ENCODE measurements at regions not wholly inside any gene's neighbourhood (a gene's known extent, or its start where the extent isn't known, plus 50 kb on each side); places are given as distances from the start of the nearest gene placed in this dataset.

- Histone ChIP-seq H3K4me3 (ENCODE audit: low read length, poor library complexity, severe bottlenecking) (no peak overlapping the region), H3K9me2 (replicated peaks; ENCODE audit: low read depth, low read length) (no peaks in the 10 kb centered on the region), H3F3A (ENCODE audit: low read depth) (no peaks in the 10 kb centered on the region), H3K4me1 (ENCODE audit: insufficient read depth, low read length, poor library complexity, severe bottlenecking) (no peaks in the 10 kb centered on the region), H3K9me3 (ENCODE audit: insufficient read depth, low read depth, low read length) (no peaks in the 10 kb centered on the region), H3K4me2 (ENCODE audit: low read depth, low read length, poor library complexity, severe bottlenecking) (no peak overlapping the region), H3K9ac (ENCODE audit: low read depth, low read length, poor library complexity, severe bottlenecking) (no peak overlapping the region), H4K20me1 (ENCODE audit: insufficient read depth, low read length, poor library complexity, severe bottlenecking) (no peaks in the 10 kb centered on the region), H3K27me3 (ENCODE audit: insufficient read depth, low read length, poor library complexity, severe bottlenecking) (no peaks in the 10 kb centered on the region), H3K36me3 (ENCODE audit: insufficient read depth, low read length) (no peaks in the 10 kb centered on the region), H3K79me2 (ENCODE audit: insufficient read depth, low read length) (no peaks in the 10 kb centered on the region), H2AFZ (ENCODE audit: low read length) (no peak overlapping the region)
- TF ChIP-seq CTCF (conservative IDR thresholded peaks at IDR 0.05; ENCODE audit: low read length): no peak
- no peak for TF ChIP-seq EZH2phosphoT487 (IDR thresholded peaks at IDR 0.05; ENCODE audit: borderline replicate concordance)
These were observed 464.0 kb downstream of the KCNJ3 start for GRCh38 chr2:155162494-155162893.

- H3K9me3 ChIP-seq (ENCODE audit: insufficient read depth, low read depth, low read length): no peaks in the 10 kb centered on the region
- no peaks in the 10 kb centered on the region for H4K20me1 ChIP-seq (ENCODE audit: insufficient read depth, low read length, poor library complexity, severe bottlenecking)
- no peak for TF ChIP-seq EZH2phosphoT487 (IDR thresholded peaks at IDR 0.05; ENCODE audit: borderline replicate concordance)
- TF ChIP-seq CTCF (conservative IDR thresholded peaks at IDR 0.05; ENCODE audit: low read length): no peak
- H3F3A ChIP-seq (ENCODE audit: low read depth): no peaks in the 10 kb centered on the region
- H3K36me3 ChIP-seq (ENCODE audit: insufficient read depth, low read length): no peaks in the 10 kb centered on the region
- H3K9me2 ChIP-seq (replicated peaks; ENCODE audit: low read depth, low read length): no peaks in the 10 kb centered on the region
- no peak overlapping the region for H3K4me3 ChIP-seq (ENCODE audit: low read length, poor library complexity, severe bottlenecking)
- H3K27me3 ChIP-seq (ENCODE audit: insufficient read depth, low read length, poor library complexity, severe bottlenecking): no peaks in the 10 kb centered on the region
- H3K4me2 ChIP-seq (ENCODE audit: low read depth, low read length, poor library complexity, severe bottlenecking): no peak overlapping the region
- H2AFZ ChIP-seq (ENCODE audit: low read length): no peak overlapping the region
- no peak overlapping the region for H3K9ac ChIP-seq (ENCODE audit: low read depth, low read length, poor library complexity, severe bottlenecking)
- H3K4me1 ChIP-seq (ENCODE audit: insufficient read depth, low read length, poor library complexity, severe bottlenecking): no peaks in the 10 kb centered on the region
- no peaks in the 10 kb centered on the region for H3K79me2 ChIP-seq (ENCODE audit: insufficient read depth, low read length)
These were observed 462.8 kb downstream of the KCNJ3 start for GRCh38 chr2:155161314-155161713.

- Histone ChIP-seq H3K9me3 (ENCODE audit: insufficient read depth, low read depth, low read length) (no peaks in the 10 kb centered on the region), H3K79me2 (ENCODE audit: insufficient read depth, low read length) (no peaks in the 10 kb centered on the region), H3K4me3 (ENCODE audit: low read length, poor library complexity, severe bottlenecking) (no peak overlapping the region), H3K4me2 (ENCODE audit: low read depth, low read length, poor library complexity, severe bottlenecking) (no peak overlapping the region), H3K36me3 (ENCODE audit: insufficient read depth, low read length) (no peaks in the 10 kb centered on the region), H3K27me3 (ENCODE audit: insufficient read depth, low read length, poor library complexity, severe bottlenecking) (no peaks in the 10 kb centered on the region), H3F3A (ENCODE audit: low read depth) (no peaks in the 10 kb centered on the region), H4K20me1 (ENCODE audit: insufficient read depth, low read length, poor library complexity, severe bottlenecking) (no peaks in the 10 kb centered on the region), H3K9me2 (replicated peaks; ENCODE audit: low read depth, low read length) (no peaks in the 10 kb centered on the region), H3K4me1 (ENCODE audit: insufficient read depth, low read length, poor library complexity, severe bottlenecking) (no peaks in the 10 kb centered on the region), H3K9ac (ENCODE audit: low read depth, low read length, poor library complexity, severe bottlenecking) (no peak overlapping the region), H2AFZ (ENCODE audit: low read length) (no peak overlapping the region)
- TF ChIP-seq EZH2phosphoT487 (IDR thresholded peaks at IDR 0.05; ENCODE audit: borderline replicate concordance): no peak
These were observed 459.2 kb downstream of the KCNJ3 start for GRCh38 chr2:155157711-155158110.

GRCh38 chr2:155157065-155157464 lies 458.6 kb downstream of the KCNJ3 start:
- Histone ChIP-seq H3K9me2 (replicated peaks; ENCODE audit: low read depth, low read length) (no peaks in the 10 kb centered on the region), H2AFZ (ENCODE audit: low read length) (no peak overlapping the region), H3K9me3 (ENCODE audit: insufficient read depth, low read depth, low read length) (no peaks in the 10 kb centered on the region), H3K4me1 (ENCODE audit: insufficient read depth, low read length, poor library complexity, severe bottlenecking) (no peaks in the 10 kb centered on the region), H3K4me2 (ENCODE audit: low read depth, low read length, poor library complexity, severe bottlenecking) (no peak overlapping the region), H3K4me3 (ENCODE audit: low read length, poor library complexity, severe bottlenecking) (no peak overlapping the region), H3K79me2 (ENCODE audit: insufficient read depth, low read length) (no peaks in the 10 kb centered on the region), H3F3A (ENCODE audit: low read depth) (no peaks in the 10 kb centered on the region), H3K36me3 (ENCODE audit: insufficient read depth, low read length) (no peaks in the 10 kb centered on the region), H3K27me3 (ENCODE audit: insufficient read depth, low read length, poor library complexity, severe bottlenecking) (no peaks in the 10 kb centered on the region), H3K9ac (ENCODE audit: low read depth, low read length, poor library complexity, severe bottlenecking) (no peak overlapping the region), H4K20me1 (ENCODE audit: insufficient read depth, low read length, poor library complexity, severe bottlenecking) (no peaks in the 10 kb centered on the region)
- TF ChIP-seq CTCF (conservative IDR thresholded peaks at IDR 0.05; ENCODE audit: low read length) (no peak), EZH2phosphoT487 (IDR thresholded peaks at IDR 0.05; ENCODE audit: borderline replicate concordance) (no peak)
